ENCODE measurements at regions not wholly inside any gene's neighbourhood (a gene's known extent, or its start where the extent isn't known, plus 50 kb on each side); places are given as distances from the start of the nearest gene placed in this dataset.

- DNase-seq (ENCODE audit: low read depth) = no peak
Observed at GRCh38 chr7:35386816-35387706, 133.2 kb upstream of the TBX20 start.

DNA sequence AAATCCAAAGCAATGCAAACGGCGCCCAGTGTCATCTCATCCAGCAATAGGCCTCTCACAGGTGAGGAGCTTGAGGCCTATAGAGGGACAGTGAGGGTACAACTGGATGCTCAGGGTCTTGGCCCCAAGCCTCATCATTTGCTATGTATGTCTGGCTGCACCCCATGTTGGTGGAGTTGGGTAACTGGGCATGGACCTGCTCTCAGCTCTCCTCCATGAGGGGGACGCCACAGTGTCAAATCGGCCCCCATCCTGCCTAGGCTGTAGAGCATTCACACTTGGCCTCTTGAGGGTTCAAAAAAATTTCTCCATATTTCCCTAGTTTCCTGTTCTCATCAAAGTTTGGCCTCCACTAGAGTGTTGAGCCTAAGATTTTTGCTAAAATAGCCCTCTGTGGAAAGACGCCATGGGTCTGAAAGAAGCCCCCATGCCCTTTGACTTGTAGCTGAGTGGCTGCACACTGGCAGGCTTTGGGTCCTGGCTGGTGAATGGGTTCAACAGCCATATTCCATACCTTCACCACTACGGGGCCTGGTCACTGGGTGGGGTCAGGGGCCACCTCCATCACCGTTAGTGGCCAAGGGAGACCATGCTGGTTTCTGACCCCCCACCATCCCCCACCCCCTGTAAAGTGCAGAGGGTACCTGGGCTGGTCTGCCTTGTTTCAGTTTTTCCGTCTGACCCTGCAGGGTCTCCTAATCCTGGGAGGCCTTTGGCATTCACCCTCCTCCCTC is 132.3 kb upstream of the TBX20 start:
- no peak for DNase-seq (ENCODE audit: low read depth)

DNA sequence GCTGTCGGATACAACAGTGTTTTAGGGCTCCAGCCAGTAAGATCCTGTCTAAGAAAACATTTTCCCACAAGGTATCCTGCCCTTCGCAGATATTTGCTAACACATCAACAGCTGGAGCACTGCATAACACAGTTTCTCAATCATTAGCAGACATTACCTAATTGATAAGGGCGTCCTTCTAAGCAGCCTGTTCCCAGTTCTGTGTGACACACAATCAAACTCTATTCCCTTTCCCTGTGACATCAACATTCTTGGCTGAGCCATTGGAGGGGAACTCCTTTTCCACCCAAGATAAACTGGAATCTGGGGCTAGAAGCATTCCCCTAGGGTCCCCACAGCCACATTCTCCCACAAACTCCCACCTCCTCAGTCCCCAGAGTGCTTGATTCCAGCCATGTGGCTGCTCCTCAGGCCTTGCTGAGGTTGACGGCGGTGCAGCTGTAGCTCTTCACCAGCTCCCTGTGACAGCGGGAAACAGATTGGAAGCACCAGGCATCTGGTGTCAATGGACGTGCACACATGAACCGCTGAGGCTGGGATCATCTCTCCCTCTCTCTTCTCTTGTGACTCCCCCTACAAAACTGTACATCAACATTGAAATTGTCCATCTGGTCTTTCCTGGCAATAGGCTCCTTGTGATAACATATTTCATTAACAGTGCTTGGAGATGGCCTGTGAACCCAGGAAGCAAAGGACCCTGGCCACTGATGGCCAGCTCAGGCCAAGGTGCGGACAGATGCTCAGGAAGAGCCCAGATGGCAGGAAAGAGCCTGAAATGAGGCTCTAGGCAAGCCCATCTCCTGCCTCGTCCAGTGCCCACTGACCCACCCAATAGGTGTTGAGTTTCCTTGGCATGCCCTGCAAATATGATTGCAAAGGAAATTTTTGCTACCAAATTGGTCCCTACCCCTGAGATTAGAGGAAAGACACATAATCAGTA is 131.1 kb upstream of the TBX20 start:
- no peak for DNase-seq (ENCODE audit: low read depth)

DNA sequence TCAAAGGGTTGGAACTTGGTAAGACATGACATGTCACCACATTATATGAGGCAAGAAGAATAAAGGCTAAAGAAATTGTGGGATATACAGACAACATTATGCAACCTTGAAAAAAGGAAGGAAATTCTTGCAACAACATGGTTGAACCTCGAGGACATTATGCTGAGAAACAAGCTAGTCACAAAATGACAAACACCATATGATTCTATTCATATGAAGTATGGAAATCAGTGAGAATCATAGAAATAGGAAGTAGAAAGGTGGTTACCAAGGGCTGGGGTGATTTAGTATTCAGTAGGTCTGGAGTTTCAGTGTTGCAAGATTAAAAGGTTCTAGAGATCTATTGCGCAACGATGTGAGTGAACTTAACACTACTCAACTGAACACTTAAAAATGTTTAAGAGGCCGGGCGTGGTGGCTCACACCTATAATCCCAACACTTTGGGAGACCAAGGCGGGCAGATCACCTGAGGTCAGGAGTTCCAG is 126.9 kb upstream of the TBX20 start:
- DNase-seq (ENCODE audit: low read depth) = no peak

DNA sequence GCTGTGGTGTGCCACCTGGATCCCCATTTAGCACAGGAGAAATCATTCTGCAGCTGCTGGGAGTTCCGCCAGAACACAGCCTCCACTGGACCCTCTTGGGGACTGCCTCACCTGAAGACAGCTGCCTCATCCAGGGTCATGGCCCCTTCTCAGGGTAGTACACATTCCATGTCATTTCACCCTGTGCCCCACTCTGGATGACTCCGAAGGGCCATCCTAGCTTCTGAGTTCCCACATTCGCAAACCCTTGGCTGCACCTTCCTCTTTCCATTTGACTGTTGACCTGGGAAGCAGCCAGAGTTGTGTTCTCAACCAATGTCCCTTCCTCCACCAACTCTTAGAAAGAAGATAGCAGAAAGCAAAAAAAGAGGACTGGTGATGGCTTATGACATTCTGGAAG is 125.6 kb upstream of the TBX20 start:
- DNase-seq (ENCODE audit: low read depth) = no peak

DNA sequence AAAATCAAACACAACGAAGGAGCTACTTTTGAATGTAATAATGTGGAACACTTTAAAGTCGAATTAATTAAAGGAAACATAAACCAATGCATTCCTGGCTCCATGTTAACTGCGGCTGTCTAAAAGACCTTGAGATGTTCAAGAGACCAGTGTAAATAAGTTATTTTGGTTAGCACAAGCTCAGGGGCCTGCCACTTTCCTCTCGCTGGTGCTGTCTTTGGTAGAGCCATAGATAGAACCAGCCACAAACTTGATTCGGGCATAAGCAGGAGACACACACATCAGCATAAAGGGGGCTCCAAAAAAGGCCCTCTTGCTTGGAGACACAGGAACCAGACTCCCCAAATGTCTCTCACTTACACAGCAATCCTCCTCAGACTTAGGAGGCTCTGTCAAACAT is 121.6 kb upstream of the TBX20 start:
- no peak for DNase-seq (ENCODE audit: low read depth)

DNA sequence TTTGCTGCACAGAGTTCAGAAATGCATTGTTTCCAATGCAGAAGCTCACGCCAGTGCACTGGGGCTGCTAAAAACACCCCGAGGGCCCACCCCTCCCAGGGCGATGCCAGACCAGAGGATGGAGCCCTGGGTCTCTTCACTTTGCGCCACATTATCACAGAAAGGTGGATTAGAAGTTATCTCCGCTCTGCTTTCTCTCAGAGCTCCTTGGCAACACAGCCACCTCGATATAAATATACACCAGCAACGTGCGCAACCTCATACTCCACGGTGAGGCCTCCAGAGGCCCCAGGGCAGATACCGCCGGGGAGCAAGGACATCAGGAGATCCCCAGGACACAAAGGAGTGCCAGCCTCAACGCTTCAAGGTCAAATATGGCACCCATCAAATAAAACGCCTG is 121.0 kb upstream of the TBX20 start:
- no peak for DNase-seq (ENCODE audit: low read depth)

DNA sequence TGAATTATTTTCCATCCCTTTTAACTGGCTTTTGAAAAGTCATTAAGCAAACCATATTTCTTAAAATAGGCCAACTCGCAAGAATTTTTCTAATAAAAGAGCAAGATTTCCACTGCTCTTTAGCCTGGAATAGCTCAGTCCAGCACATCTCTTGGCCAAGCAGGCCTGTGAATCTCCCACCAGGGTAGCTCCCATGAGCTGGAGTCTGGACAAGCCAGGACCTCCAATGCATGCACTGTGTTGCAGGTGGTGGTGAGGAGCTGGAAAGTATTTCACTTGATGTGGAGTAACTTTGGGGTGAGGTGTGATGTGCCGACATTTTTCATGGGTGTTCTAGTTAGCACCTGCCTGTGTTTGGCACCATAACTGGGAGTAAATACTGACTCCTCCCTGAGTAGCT is 117.3 kb upstream of the TBX20 start:
- DNase-seq (ENCODE audit: low read depth) = no peak

DNA sequence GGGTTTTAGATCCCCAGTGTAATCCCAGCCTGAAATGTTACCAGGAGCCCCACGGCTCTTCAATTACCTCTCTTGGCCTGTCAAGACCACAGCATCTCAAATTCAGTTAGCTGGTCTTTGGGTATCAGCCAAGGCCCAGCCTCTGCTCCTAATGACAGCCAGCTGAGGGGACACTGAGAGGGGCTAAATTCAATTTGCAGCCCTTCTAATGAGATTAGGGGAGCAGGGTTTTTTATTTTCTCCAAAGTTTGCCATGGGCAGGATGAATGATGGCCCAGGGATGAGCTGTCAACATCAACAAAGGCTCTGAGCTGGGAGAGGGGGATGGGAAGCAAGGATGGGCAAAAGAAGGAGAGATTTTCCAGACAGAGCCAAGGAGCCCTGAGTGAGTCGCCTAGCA is 116.8 kb upstream of the TBX20 start:
- no peak for DNase-seq (ENCODE audit: low read depth)

GRCh38 chr7:35366167-35367155 is 112.6 kb upstream of the TBX20 start:
- DNase-seq (ENCODE audit: low read depth) = no peak

DNA sequence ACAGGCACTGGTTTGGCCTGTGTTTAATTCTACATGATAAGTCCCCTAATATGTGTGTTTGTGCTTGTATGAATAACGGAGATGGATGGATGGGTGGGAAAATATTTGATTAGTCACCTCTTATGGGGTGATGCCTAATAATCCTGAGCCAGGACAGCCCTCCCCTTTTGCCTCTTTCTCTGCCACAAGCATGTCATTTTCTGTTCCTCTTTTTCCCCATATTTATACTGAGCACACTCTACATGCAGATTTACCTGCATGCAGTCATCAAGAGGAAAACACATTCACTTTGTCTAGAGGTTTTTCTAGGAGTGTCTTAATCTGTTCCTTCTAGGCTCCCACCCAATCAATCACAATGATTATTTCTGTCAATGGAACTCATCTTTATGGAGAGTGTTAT is 111.6 kb upstream of the TBX20 start:
- DNase-seq (ENCODE audit: low read depth) = no peak

DNA sequence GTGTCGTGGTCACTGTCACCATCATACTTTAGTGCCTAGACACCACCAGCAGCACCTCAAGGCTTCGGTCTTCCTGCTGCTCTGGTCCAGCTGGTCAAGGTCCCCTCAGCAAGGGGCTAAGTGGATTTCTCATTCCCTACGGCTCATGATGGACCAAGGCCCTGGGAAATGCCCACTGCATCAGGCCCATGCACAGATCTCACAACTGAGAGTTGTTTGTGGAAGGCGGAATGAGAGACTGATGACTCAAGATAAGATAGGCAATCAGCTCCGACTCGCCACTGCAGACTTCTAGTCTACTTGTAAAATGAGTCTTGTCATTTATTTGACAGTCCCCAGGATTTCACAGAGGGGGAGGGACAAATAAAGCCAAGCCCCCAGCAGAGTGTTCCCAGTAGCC is 108.4 kb upstream of the TBX20 start:
- no peak for DNase-seq (ENCODE audit: low read depth)

- no peak for DNase-seq (ENCODE audit: low read depth)
Observed at GRCh38 chr7:35359423-35359822, 105.5 kb upstream of the TBX20 start.

GRCh38 chr7:35356495-35356894 is 102.6 kb upstream of the TBX20 start:
- no peak for DNase-seq (ENCODE audit: low read depth)

- no peak for DNase-seq (ENCODE audit: low read depth)
Observed at GRCh38 chr7:35355911-35356310, 102.0 kb upstream of the TBX20 start.

GRCh38 chr7:35355199-35355598 is 101.3 kb upstream of the TBX20 start:
- no peak for DNase-seq (ENCODE audit: low read depth)

- no peak for DNase-seq (ENCODE audit: low read depth)
Observed at GRCh38 chr7:35353481-35353880, 99.6 kb upstream of the TBX20 start.

GRCh38 chr7:35351466-35351865 is 97.6 kb upstream of the TBX20 start:
- DNase-seq (ENCODE audit: low read depth) = no peak

- no peak for DNase-seq (ENCODE audit: low read depth)
Observed at GRCh38 chr7:35348611-35349400, 94.9 kb upstream of the TBX20 start.

- no peak for DNase-seq (ENCODE audit: low read depth)
Observed at GRCh38 chr7:35342786-35343185, 88.9 kb upstream of the TBX20 start.
